PFSK-1 (cell line): ENCODE measurements at regions not wholly inside any gene's neighbourhood (a gene's known extent, or its start where the extent isn't known, plus 50 kb on each side); places are given as distances from the start of the nearest gene placed in this dataset.

Source experiments
- FOXP2 ChIP-seq: optimal IDR thresholded peaks from 2 replicates; pipeline ENCODE3; 2011; ENCODE audit warnings: borderline replicate concordance, control low read depth, inconsistent platforms; ENCODE audit not compliant: insufficient read depth; ENCODE audit errors: extremely low read length, extremely low read depth
- POLR2AphosphoS5 ChIP-seq: IDR thresholded peaks from 2 replicates; pipeline ENCODE4 v1.6.1; 2012; ENCODE audit warnings: low read depth, mild to moderate bottlenecking, control low read depth, low read length, moderate library complexity
- SIN3A ChIP-seq: IDR thresholded peaks from 2 replicates; pipeline ENCODE4 v1.6.1; 2012; ENCODE audit warnings: mild to moderate bottlenecking, low read length, moderate library complexity, borderline replicate concordance; ENCODE audit not compliant: insufficient read depth
- TAF1 ChIP-seq: IDR thresholded peaks from 2 replicates; pipeline ENCODE4 v1.6.1; 2012; ENCODE audit warnings: low read length, control low read depth, borderline replicate concordance; ENCODE audit not compliant: insufficient read depth
- TF ChIP-seq, protein P1 (sequence below), 2 experiments: IDR thresholded peaks; 2 replicates each; pipeline versions ENCODE4 v1.6.1 to v1.8.0; 2011 to 2012; ENCODE audit warnings: low read depth in 2 of 2, low read length in 2 of 2, control low read depth in 1 of 2, inconsistent platforms in 1 of 2, mild to moderate bottlenecking in 1 of 2, moderate library complexity in 1 of 2; ENCODE audit not compliant: insufficient read depth in 1 of 2

DNA sequence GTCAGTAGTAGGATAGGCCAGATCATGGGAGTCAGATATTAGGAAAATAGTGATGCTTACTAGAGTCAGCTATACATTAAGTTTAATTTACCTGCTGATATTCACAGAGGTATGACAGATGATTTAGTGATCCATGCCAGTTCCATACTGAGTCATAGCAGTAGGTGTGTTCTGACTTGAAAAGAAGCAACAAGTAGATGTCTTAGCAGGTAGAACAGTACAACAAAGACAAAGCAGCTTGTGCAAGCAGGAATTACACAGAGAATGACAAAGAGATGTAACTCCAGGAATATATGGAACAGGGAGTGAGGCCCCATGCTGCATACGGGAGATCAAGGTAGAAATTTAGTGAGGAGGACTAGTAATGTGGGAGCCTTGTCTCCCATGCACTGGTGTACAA, 556.9 kb downstream of the SLC16A7 start:
- TF ChIP-seq, protein P1, sequence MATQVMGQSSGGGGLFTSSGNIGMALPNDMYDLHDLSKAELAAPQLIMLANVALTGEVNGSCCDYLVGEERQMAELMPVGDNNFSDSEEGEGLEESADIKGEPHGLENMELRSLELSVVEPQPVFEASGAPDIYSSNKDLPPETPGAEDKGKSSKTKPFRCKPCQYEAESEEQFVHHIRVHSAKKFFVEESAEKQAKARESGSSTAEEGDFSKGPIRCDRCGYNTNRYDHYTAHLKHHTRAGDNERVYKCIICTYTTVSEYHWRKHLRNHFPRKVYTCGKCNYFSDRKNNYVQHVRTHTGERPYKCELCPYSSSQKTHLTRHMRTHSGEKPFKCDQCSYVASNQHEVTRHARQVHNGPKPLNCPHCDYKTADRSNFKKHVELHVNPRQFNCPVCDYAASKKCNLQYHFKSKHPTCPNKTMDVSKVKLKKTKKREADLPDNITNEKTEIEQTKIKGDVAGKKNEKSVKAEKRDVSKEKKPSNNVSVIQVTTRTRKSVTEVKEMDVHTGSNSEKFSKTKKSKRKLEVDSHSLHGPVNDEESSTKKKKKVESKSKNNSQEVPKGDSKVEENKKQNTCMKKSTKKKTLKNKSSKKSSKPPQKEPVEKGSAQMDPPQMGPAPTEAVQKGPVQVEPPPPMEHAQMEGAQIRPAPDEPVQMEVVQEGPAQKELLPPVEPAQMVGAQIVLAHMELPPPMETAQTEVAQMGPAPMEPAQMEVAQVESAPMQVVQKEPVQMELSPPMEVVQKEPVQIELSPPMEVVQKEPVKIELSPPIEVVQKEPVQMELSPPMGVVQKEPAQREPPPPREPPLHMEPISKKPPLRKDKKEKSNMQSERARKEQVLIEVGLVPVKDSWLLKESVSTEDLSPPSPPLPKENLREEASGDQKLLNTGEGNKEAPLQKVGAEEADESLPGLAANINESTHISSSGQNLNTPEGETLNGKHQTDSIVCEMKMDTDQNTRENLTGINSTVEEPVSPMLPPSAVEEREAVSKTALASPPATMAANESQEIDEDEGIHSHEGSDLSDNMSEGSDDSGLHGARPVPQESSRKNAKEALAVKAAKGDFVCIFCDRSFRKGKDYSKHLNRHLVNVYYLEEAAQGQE (IDR thresholded peaks at IDR 0.05; ENCODE audit: insufficient read depth in 1 of 2, low read depth in 2 of 2, low read length in 2 of 2) = no peak
- TF ChIP-seq FOXP2 = no peak
- no peak for TF ChIP-seq SIN3A
- TF ChIP-seq POLR2AphosphoS5 = no peak
- no peak for TF ChIP-seq TAF1

DNA sequence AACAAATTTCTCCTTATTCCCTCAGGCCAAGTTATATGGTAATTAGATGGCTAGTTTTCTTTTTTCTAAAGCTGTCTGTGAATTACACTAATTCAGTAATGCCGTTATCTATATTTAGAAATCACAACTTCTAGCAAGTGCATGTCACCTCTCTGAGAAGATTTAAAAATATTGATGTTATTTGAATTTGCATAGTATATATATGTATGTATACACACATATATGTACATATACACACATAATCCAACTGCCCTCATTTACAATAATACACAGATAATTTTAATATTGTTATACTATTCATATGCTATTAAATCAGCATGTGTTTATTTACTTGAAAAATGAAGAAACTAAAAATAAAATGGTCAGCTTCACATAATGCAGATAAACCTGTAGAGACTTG, 563.9 kb downstream of the SLC16A7 start:
- TF ChIP-seq POLR2AphosphoS5 = no peak
- no peak for TF ChIP-seq SIN3A
- TF ChIP-seq, protein P1 (IDR thresholded peaks at IDR 0.05; ENCODE audit: insufficient read depth in 1 of 2, low read depth in 2 of 2, low read length in 2 of 2) = no peak
- no peak for TF ChIP-seq TAF1
- no peak for TF ChIP-seq FOXP2

DNA sequence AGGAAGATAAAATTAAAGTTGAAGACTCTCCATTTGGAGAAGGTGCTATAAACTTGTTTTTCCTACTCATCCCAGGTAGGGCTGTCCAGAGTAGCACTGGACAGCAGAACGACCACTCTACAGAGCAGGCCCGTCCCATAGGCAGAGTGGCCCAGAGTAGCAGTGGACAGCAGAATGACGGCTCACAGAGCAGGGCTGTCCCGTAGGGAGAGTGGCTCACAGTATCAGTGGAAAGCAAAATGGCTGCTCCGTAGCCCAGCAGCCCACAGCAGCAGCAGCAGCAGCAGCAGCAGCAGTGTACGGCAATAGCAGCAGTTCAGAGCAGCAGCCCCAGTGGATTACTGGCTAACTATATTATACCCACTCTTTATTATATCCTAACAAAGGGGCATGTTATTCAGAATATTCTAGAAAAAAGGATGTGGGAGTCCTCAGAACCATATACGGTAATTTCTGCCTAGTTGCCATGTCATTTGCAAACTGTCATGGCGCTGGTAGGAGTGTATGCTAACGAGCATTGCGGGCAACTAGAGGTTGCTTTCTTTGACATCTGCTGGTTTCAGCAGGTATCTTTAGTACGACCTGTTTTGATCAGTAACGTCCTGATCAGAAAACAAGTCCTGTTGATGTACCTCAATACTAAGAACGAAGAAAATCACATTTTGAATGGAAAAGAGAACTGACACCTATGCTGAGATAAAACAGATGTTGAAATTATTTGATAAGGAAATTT, 567.3 kb downstream of the SLC16A7 start:
- TF ChIP-seq FOXP2 (no peak), TAF1 (no peak), SIN3A (no peak), POLR2AphosphoS5 (no peak)
- TF ChIP-seq, protein P1 (IDR thresholded peaks at IDR 0.05; ENCODE audit: insufficient read depth in 1 of 2, low read depth in 2 of 2, low read length in 2 of 2) = no peak

DNA sequence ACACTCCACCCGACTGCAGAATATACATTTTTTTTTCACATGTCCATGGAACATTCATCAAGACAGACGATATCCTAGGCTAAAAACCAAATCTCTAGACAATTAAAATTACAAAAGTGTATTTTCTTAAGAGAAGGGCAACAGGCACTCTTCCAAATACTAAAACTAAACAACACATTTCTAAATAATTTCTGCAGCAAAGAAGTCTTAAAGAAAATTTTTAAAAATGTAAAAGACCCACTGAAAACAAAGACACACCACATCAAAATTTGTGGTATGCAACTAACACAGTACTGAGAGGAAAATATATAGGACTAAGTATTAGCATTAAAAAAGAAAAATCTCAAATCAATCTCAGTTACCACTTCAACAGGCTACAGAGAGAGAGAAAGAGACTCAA, 570.0 kb downstream of the SLC16A7 start:
- TF ChIP-seq TAF1 (no peak), FOXP2 (no peak), POLR2AphosphoS5 (no peak), SIN3A (no peak)
- TF ChIP-seq, protein P1 (IDR thresholded peaks at IDR 0.05; ENCODE audit: insufficient read depth in 1 of 2, low read depth in 2 of 2, low read length in 2 of 2) = no peak
